HG03280 (cell line): ENCODE measurements at regions not wholly inside any gene's neighbourhood (a gene's known extent, or its start where the extent isn't known, plus 50 kb on each side); places are given as distances from the start of the nearest gene placed in this dataset.
"Not testable (repeated sequence)": the region's sequence is repeated elsewhere in the genome, so short reads cannot be mapped to it uniquely, and the experiment has no call there.

ENCODE experiments used
- ATAC-seq: cut with Tn5 transposase; IDR thresholded peaks from one replicate; pipeline ENCODE4 v1.9.1; 2021; ENCODE audit warnings: mild to moderate bottlenecking, moderate library complexity; ENCODE audit not compliant: unreplicated experiment

DNA sequence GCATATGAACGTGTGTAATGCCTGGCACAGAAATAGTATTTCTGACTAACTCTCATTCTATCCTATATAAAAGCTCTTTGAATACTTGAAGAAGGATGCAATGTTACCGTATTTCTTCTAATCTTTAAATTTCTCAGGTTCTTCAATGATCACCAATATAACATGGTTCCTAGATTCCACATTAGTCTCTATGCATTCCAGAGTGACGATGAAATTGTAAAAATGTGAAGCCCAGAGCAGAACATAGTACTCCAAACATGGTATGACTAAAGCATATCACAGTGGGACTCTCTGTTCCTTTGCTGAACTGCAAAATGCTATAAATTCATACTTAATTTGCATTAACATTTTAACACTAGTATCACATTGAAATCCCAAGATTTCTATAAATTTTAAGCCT, 877.6 kb upstream of the CHORDC1 start:
- no peak for ATAC-seq

DNA sequence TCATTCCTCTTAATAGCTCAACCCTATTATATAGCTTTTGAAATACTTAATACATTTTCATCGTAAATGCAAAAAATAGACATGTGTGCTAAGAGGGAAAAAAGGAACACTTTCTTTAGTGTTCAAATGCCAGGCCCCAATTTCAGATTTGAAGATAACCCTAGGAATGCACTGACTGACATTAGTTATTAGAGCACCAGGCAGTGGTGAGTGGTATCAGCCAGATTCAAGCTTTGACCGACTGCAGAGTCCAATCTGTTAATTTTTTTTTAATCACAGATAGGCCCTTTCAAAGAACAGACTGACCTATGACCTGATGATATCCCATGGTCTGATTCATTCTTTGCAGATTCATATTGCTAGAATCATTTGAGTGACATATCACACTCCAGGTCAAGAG, 874.2 kb upstream of the CHORDC1 start:
- no peak for ATAC-seq

DNA sequence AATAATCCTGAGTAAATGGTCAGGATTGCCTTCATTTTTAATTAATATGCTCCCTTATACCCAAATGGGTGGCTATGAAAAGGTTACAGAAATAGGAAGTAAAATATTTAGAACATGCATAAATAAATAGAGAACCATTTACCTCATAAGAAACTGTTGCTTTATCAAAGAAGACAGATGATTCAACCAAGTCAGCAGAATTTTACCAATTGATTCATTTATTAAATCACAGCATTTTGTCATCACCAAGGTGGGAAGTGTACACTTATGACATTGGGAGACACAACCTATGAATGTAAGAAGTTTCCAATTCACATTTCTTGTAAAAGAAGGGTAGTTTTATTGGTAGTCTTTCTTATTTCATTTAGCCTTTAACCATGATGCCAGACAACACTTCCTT, 870.3 kb upstream of the CHORDC1 start:
- ATAC-seq, result no peak

DNA sequence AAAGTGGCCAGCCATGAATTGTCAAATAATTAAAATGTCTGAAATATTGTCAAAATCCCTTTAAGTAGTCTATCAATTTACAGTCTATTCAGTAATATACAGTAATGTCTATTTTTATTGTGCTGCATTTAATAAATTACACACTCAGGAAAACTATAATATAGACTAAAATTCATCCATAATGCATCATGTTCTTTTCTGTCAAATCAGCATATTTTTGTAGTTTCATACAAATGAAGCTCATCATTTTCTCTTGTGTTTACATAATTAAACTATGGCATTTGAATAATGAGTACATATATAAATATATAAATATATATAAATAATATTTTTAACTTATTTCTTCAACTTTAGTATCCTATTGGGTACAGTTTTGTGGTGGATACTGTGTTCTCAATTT, 868.7 kb upstream of the CHORDC1 start:
- ATAC-seq, result no peak

DNA sequence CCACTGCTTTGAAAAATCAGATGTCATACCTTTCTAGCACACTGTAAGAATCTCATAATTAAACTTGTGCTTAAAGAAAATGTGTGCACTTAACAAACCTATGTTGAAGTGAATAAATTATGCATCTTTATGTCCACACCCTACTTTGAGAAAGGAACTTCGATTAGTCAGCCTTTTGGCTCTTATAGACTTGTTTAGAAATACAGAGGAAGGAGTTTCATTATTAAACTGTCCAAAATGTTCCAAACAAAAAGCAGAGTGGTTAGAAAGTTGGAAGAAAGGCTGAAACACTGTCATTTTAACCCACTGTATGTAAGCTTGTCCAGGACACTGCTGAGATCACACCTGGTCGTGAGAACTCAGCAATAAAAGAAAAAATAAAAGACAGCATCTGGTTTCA, 863.2 kb upstream of the CHORDC1 start:
- no peak for ATAC-seq

DNA sequence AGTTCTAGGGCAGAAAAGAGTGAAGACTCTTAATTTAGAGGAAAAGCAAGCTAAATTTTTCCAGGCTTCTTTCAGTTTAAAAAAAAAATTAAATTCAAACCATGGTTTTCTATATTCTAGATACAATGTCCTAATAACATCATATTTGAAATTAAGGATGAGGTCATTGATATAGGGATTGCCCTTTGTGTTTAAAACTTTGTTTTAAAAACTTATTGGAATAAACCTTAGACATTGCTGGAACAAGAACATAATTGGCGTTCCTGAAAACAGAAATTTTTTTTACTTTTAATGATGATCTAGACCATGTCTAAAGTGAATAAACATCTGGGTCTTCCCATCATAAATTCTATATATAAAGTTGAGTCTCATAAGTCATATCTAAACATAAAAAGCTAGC, 859.4 kb upstream of the CHORDC1 start:
- no peak for ATAC-seq

- no peak for ATAC-seq
Observed at GRCh38 chr11:91081440-91082043, 858.7 kb upstream of the CHORDC1 start.

DNA sequence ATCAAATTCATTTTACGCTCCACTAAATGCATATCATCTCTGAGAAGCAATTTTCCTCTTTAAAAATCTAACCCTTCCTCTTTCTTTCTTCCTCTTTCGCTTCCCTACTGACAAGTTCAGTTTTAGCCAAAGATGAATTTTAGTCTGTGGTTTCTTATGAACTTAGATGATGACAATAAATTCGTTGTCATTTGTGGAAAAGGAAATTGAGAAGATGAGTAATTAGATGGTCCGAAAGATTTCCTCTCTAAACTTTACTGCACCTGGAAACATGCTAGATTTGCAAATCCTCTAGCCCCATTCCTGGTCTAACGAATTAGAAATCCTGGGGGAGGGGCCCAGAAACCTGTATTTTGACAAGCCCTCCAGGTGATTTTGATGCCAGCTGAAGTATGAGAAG, 855.4 kb upstream of the CHORDC1 start:
- ATAC-seq, result no peak

- ATAC-seq, result no peak
Observed at GRCh38 chr11:91075032-91075695, 852.3 kb upstream of the CHORDC1 start.

DNA sequence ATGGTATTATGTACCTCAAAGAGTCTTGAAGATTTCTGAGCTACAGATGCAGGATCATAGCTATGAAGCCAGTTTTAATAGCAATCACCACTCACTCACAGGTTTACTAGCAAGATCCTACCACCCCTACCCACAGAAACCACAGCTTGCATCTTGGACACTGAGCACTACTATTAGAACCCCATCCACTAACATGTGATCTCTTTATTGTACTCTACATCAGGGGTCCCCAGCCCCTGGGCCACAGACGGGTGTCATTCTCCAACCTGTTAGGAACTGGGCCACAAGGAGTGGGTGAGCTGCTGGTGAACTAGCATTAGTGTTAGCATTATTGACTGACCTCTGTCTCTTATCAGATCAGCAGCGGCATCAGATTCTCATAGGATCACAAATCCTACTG, 844.8 kb upstream of the CHORDC1 start:
- no peak for ATAC-seq

- ATAC-seq, result no peak
Observed at GRCh38 chr11:91066456-91067047, 843.7 kb upstream of the CHORDC1 start.

DNA sequence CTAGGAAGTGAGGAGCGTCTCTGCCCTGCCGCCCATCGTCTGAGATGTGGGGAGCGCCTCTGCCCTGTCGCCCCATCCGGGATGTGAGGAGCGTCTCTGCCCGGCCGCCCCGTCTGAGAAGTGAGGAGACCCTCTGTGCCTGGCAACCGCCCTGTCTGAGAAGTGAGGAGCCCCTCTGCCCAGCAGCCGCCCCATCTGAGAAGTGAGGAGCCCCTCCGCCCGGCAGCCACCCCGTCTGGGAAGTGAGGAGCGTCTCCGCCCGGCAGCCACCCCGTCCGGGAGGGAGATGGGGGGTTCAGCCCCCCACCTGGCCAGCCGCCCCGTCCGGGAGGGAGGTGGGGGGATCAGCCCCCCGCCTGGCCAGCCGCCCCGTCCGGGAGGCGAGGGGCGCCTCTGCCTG, 840.5 kb upstream of the CHORDC1 start:
- not testable (repeated sequence) for ATAC-seq

GRCh38 chr11:91047882-91048281, 825.0 kb upstream of the CHORDC1 start:
- ATAC-seq, result no peak

GRCh38 chr11:91046261-91046660, 823.4 kb upstream of the CHORDC1 start:
- ATAC-seq, result no peak

DNA sequence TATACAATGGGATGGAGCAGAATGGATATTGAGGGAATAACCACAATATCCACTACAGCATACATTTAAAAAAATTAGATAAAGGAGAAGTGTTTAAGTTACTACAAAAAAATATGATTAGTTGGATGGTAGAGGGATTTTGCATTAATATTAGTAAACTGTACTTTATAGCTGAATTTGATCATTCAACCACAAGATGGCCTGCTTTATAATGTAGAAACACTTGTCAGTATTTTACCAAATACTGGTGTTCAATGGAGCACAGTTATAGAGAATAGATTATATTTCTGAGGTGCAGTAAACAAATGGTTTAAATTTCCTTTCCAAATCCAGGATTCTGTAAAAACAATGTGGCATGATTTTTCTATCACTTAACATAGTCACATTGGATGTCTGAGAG, 818.8 kb upstream of the CHORDC1 start:
- no peak for ATAC-seq

DNA sequence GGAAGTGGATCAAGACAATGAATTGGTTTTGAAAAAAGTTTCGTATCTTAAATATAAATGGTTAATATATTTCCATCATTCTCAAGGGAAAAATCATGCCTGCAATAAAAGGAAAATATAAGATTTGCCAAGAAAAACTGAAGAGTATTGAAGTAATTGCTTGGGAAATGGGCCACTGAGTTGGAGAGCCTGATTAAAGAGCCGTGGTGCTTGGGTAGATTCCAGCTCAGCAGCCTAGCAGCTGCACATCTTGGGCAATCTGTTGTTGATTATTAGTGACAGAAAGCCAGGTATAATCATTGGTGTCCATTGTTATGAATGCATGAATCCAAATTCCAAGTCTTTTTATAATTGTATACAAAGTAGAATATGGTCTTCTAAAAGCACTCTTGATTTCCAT, 800.9 kb upstream of the CHORDC1 start:
- ATAC-seq, result no peak

- no peak for ATAC-seq
Observed at GRCh38 chr11:91011503-91011902, 788.7 kb upstream of the CHORDC1 start.

- ATAC-seq, result no peak
Observed at GRCh38 chr11:91005458-91005857, 782.6 kb upstream of the CHORDC1 start.

DNA sequence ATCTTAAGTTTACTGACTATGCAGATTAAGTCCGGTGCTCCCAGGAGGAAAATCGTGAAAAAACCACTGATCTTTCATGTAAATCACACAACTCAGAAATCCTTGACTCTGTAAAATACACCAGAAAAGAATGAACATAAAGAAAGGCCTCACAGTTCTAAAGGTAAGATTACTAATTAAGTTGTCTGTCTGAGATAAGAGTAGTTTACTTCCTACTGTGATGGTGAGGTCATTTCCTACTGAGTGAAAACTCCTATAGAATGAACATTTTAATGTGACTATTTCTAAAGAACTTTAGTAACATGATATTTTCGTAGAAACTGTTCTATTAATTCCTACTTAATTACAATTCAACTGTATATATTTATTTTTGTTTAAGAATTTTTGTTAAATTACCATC, 774.4 kb upstream of the CHORDC1 start:
- no peak for ATAC-seq

DNA sequence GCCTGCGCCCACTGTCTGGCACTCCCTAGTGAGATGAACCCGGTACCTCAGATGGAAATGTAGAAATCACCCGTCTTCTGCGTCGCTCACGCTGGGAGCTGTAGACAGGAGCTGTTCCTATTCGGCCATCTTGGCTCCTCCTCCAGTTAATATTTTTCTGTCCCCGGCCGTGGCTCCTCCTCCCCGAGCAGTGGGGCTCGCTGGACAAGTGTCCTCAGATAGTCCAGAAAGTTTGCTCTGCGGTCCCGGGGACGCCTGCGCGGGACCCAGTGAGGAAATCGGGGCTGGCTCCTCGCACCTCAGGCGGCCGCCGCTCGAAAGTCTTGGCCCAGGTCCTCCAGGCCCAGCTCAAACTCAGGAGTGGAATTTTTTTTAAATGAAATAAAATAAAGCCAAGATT, 749.3 kb upstream of the CHORDC1 start:
- ATAC-seq, result not testable (repeated sequence)

- no peak for ATAC-seq
Observed at GRCh38 chr11:90947930-90948329, 725.1 kb upstream of the CHORDC1 start.

- ATAC-seq, result no peak
Observed at GRCh38 chr11:90930252-90930651, 707.4 kb upstream of the CHORDC1 start.

DNA sequence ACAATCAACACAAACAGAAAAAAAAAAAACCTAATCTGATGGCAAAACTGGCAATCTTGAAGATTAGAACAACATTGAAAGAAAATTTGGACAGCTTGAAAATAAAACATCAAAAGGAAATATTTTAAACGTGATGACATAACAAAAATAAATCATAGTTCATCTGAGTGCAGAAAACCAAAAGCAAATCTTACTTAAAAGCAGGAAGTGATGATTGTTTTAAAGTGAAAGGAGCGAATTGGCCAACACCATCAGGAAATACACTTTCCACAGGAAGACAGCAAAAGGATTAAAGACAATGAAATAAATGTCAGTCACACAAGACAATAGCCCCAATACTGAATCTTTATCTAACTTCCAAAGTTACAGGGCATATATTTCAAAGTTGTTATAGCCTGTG, 696.5 kb upstream of the CHORDC1 start:
- ATAC-seq, result no peak
